Stomach (tissue), 8 donors: ENCODE measurements at regions not wholly inside any gene's neighbourhood (a gene's known extent, or its start where the extent isn't known, plus 50 kb on each side); places are given as distances from the start of the nearest gene placed in this dataset.

Experiments
- DNase-seq, 2 donors: peaks; one replicate each; pipeline versions ENCODE4 v3.0.0 to v3.0.0-alpha.2; 2013 to 2019
- H3K27ac ChIP-seq, 5 donors: fragments of 200-600 bp in 4 of 5; sonication (generic) in 4 of 5; one replicate each; pipeline ENCODE4 v1.5.1; 2013 to 2019; ENCODE audit warnings: mild to moderate bottlenecking in 1 of 5, moderate library complexity in 1 of 5
- H3K27me3 ChIP-seq, 3 donors: fragments of 200-600 bp; sonication (generic); one replicate each; pipeline ENCODE4 v1.5.1; 2017 to 2019; ENCODE audit warnings: mixed run types in 1 of 3
- H3K36me3 ChIP-seq, 4 donors: fragments of 200-600 bp; sonication (generic); 1 replicate in 3 of 4; 2 replicates in 1 of 4; pipeline ENCODE4 v1.5.1; 2016 to 2019
- H3K4me1 ChIP-seq, 4 donors: fragments of 200-600 bp; sonication (generic); one replicate each; pipeline ENCODE4 v1.5.1; 2016 to 2019
- H3K4me3 ChIP-seq, 4 donors: fragments of 200-600 bp; sonication (generic) in 3 of 4; one replicate each; pipeline ENCODE4 v1.5.1; 2016 to 2019; ENCODE audit warnings: mild to moderate bottlenecking in 1 of 4
- H3K9me3 ChIP-seq, 4 donors: fragments of 200-600 bp; sonication (generic); one replicate each; pipeline ENCODE4 v1.5.1; 2016 to 2019
- CTCF ChIP-seq, 7 experiments: fragments of 450-650 bp in 4 of 7; fragments of 200-600 bp in 3 of 7; sonication (generic) in 3 of 7; IDR thresholded peaks; one replicate each; pipeline ENCODE4 v1.5.1; 2016 to 2019; ENCODE audit warnings: antibody characterized with exemption in 7 of 7, control low read depth in 2 of 7, mild to moderate bottlenecking in 1 of 7
- EP300 ChIP-seq: sonication (generic); formaldehyde crosslinking; IDR thresholded peaks from one replicate; pipeline ENCODE4 v1.6.1; 2017; ENCODE audit warnings: antibody characterized with exemption
- POLR2A ChIP-seq, 4 donors: fragments of 450-650 bp; IDR thresholded peaks; one replicate each; pipeline ENCODE4 v1.6.1; 2016; ENCODE audit warnings: antibody characterized with exemption in 4 of 4, control low read depth in 2 of 4, mild to moderate bottlenecking in 1 of 4, moderate library complexity in 1 of 4
- POLR2AphosphoS5 ChIP-seq, 3 donors: sonication (generic); formaldehyde crosslinking; IDR thresholded peaks; one replicate each; pipeline ENCODE4 v1.6.1; 2016; ENCODE audit warnings: antibody characterized with exemption in 3 of 3
- WGBS, 5 donors: extraction: QIAGEN DNeasy Blood & Tissue Kit in 3 of 5; methylation state at CpG; one replicate each; pipeline versions ENCODE4 v1.1.5 to v1.1.7; 2013 to 2018; 5-methylcytosine and 5-hydroxymethylcytosine counted together
- intact Hi-C: fragments of 100-400 bp; cut with DNase I; formaldehyde crosslinking; loops from one replicate; pipeline ENCODE4 v1.15.1; 2023; ENCODE audit warnings: low total_unique reads
- donor health status: healthy with polysubstance abuse.
- donor health status: Bipolar disorder and iron deficiency.
- donor health status: healthy.

DNA sequence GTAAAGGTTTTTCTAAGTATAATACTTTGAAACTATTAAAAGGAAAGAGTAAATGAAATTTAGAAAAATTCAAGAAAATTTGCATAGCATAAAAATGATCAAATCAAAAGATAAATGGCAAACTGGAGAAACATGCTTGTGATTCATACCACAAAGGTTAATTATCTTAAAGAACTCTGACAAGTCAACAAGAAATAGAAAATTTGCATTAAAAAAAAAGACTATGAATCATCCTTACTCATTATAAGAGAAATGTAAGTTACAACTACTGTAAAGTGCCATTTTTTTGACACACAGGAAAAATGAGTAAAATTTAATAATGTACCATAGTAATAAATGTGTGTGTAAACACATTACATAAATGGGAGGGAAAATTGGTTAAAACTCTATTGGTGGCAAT lies 624.4 kb upstream of the C9orf72 start:
- intact Hi-C loops, result no loop called here
- no peak for DNase-seq
- Histone ChIP-seq H3K9me3 (no peaks in the 10 kb centered on the region), H3K27ac (no peak overlapping the region), H3K27me3 (no peaks in the 10 kb centered on the region), H3K4me1 (no peaks in the 10 kb centered on the region), H3K4me3 (no peak overlapping the region), H3K36me3 (no peaks in the 10 kb centered on the region)
- TF ChIP-seq POLR2AphosphoS5 (IDR thresholded peaks at IDR 0.05) (no peak), CTCF (IDR thresholded peaks at IDR 0.05) (no peak), POLR2A (IDR thresholded peaks at IDR 0.05) (no peak), EP300 (no peak)

DNA sequence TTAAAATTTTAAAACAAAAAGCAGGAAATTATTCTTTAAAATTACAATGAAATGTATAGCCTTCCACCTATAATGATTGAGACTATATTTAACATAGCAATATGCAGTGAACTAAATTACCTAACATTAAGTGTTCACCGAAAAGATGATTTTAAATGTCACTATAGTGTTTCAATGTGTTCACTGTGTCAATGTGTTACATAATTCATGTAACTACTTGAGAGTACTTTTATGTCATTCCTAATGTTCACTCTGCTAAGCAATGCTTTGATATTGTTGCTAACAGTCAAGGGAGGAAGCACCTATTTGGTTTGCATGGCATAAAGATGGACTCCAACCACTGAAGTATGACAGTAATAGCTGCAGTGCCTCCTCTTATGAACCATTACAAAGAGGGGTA lies 629.8 kb upstream of the C9orf72 start:
- Histone ChIP-seq H3K27me3 (no peaks in the 10 kb centered on the region), H3K4me1 (peaks cover 0 to 10% (median 0%) of the 10 kb centered on the region in 4 donors), H3K36me3 (no peaks in the 10 kb centered on the region), H3K27ac (no peak overlapping the region), H3K9me3 (no peaks in the 10 kb centered on the region), H3K4me3 (no peak overlapping the region)
- TF ChIP-seq CTCF (IDR thresholded peaks at IDR 0.05) (no peak), POLR2A (IDR thresholded peaks at IDR 0.05) (no peak), POLR2AphosphoS5 (IDR thresholded peaks at IDR 0.05) (no peak), EP300 (no peak)
- intact Hi-C loops, result no loop called here
- 83 to 100% (median 92%) methylated on average over 1 of the region's 1 CpG for WGBS, 5 donors
- DNase-seq, result no peak

GRCh38 chr9:28206280-28206679 lies 633.0 kb upstream of the C9orf72 start:
- TF ChIP-seq CTCF (IDR thresholded peaks at IDR 0.05) (no peak), EP300 (no peak), POLR2AphosphoS5 (IDR thresholded peaks at IDR 0.05) (no peak), POLR2A (IDR thresholded peaks at IDR 0.05) (no peak)
- no peaks in the 10 kb centered on the region for H3K36me3 ChIP-seq
- H3K27me3 ChIP-seq, result no peaks in the 10 kb centered on the region
- no peaks in the 10 kb centered on the region for H3K9me3 ChIP-seq
- intact Hi-C loops, result no loop called here
- DNase-seq, result no peak
- peaks cover 0 to 10% (median 0%) of the 10 kb centered on the region in 4 donors for H3K4me1 ChIP-seq
- H3K27ac ChIP-seq, result no peak overlapping the region
- H3K4me3 ChIP-seq, result no peak overlapping the region

- DNase-seq, result no peak
- no peak for TF ChIP-seq EP300
- TF ChIP-seq CTCF (IDR thresholded peaks at IDR 0.05), result no peak
- no peak for TF ChIP-seq POLR2A (IDR thresholded peaks at IDR 0.05)
- TF ChIP-seq POLR2AphosphoS5 (IDR thresholded peaks at IDR 0.05), result no peak
- no peaks in the 10 kb centered on the region for H3K27me3 ChIP-seq
- no peaks in the 10 kb centered on the region for H3K9me3 ChIP-seq
- no peak overlapping the region for H3K4me3 ChIP-seq
- H3K4me1 ChIP-seq, result peaks cover 0 to 10% (median 1%) of the 10 kb centered on the region in 4 donors
- no peaks in the 10 kb centered on the region for H3K36me3 ChIP-seq
- WGBS, 5 donors, result 37 to 56% (median 53%) methylated on average over 1 of the region's 1 CpG
- H3K27ac ChIP-seq, result no peak overlapping the region
- intact Hi-C loops, result no loop called here
Observed at GRCh38 chr9:28207657-28208056, 634.4 kb upstream of the C9orf72 start.

- Histone ChIP-seq H3K4me3 (no peak overlapping the region), H3K4me1 (peaks cover 0 to 10% (median 5%) of the 10 kb centered on the region in 4 donors), H3K36me3 (no peaks in the 10 kb centered on the region), H3K9me3 (no peaks in the 10 kb centered on the region), H3K27ac (no peak overlapping the region), H3K27me3 (no peaks in the 10 kb centered on the region)
- intact Hi-C loops, result no loop called here
- no peak for DNase-seq
- 90 to 97% (median 92%) methylated on average over 3 of the region's 3 CpGs for WGBS, 5 donors
- TF ChIP-seq POLR2AphosphoS5 (IDR thresholded peaks at IDR 0.05) (no peak), CTCF (IDR thresholded peaks at IDR 0.05) (no peak), POLR2A (IDR thresholded peaks at IDR 0.05) (no peak), EP300 (no peak)
Observed at GRCh38 chr9:28209130-28209529, 635.8 kb upstream of the C9orf72 start.
